ENCODE measurements at regions not wholly inside any gene's neighbourhood (a gene's known extent, or its start where the extent isn't known, plus 50 kb on each side); places are given as distances from the start of the nearest gene placed in this dataset.

DNA sequence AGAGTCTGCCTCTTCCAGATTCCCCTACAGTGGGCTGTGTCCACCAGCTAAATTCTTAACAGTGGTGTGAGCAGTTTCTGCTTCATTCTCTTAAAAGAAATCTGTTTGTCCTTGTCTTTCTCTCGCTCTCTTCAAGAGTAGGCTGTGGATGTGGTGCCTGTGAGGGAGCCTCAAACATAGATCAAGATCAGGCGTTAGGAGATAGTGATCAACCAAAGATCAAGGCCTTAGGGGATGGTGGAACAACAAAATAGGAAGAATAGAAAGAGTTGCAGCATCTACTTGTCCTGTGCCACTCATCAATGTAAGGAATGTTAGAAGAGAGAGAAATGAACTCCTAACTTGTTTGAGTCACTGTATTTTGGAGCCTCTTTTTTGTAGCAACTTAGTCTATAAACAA is 144.2 kb downstream of the AASDH start:
- in situ Hi-C loops (cut with HindIII; ENCODE audit: low sequenced_read_pairs): no loop called here

DNA sequence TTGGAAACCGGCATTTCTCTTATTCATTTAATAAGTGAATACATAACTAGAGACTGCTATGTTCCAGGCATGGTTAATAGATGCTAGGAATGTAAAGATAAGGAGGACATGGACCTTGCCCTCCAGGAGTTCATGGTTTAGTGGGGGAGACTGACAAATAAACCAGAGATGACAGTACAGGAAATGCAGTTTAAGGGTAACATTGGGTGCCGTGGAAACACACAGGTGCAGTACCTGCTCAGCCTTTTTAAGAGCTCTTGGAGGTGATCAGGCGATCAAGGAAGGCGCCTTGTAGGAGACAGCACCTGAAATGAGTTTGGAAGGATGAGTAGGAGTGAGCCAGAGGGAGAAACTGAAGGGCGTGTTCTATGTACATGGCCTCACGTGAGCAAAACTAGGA is 145.8 kb downstream of the AASDH start:
- in situ Hi-C loops (cut with HindIII; ENCODE audit: low sequenced_read_pairs): no loop called here

DNA sequence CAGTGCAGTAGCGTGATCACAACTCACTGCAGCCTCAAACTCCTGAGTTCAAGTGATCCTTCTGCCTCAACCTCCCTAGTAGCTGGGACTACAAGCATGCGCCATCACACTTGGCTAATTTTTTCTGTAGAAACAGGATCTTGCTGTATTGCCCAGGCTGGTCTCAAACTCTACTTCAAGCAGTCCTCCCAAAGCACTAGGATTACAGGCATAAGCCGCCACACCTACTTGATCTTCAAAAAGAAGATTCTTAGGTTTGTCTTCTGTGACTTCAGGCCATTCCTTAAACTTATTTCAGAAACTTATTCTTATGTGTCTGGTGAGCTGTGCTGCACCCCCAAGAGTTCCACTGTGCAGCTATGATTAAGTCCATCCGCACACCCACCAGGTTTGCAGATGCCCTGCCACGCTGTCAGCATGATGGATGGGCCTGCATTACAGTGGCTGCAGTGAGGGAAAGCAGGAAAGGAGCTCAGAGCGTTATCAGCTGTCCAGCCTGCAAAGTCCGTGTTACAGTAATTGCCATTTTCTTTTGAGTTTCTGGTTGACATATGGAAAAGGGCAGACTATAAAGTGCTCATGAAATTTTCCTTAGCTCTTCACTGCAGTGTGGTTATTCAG is 146.6 kb downstream of the AASDH start:
- in situ Hi-C loops (cut with HindIII; ENCODE audit: low sequenced_read_pairs): no loop called here

DNA sequence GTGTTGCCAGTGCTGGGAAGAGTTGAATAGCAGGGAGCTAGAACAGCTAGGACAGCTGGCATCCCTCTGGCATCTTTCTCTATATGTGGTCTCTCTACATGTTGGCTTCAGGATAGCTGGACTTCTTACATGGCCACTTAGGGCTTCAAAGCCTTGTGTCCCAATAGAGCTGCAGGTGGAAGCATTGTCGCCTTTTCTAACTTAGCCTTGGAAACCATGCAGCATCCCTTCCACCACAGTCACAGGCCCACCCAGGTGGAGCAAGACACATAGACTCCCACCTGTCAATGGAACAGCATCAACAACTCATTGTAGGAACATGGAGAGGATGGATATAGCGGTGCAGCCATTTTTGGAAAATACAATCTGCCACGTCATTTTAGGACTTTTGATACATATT is 149.0 kb downstream of the AASDH start:
- in situ Hi-C loops (cut with HindIII; ENCODE audit: low sequenced_read_pairs): no loop called here

DNA sequence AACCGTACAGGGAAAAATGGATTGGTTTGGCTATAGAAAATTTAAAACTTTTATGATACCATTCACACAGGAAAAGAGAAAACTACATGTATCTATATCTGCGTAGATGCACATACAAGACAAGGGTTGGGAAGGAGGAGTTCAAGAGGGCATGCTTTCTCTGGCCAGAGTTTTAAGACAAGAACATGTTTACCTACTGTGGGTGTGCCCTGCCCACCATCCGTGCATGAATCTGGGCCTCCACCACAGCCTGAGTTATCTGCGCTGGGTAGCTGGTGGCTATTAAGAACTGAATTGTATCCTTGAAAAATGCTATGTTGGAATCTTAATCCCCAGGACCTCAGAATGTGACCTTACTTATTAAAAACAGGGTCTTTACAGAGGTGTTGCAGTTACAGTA is 151.6 kb downstream of the AASDH start:
- in situ Hi-C loops (cut with HindIII; ENCODE audit: low sequenced_read_pairs): no loop called here

DNA sequence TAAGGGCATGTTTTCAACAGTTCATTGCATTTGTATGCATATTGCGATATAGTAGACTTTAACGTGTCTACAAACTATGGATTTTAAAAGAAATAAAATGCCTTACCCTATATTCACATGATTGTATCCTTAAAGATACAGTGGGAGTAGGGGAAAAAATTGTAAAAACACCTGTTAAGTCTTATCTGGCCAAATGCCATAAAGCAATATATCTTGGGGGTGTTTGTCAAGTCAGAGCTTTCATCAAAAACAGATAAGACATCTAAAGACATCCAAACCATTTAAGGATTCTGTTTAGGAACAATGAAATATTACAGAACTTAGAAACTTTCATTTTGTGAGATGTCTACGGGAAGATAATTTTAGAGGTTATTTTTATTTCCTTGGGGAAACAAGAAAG is 152.3 kb downstream of the AASDH start:
- in situ Hi-C loops (cut with HindIII; ENCODE audit: low sequenced_read_pairs): no loop called here

DNA sequence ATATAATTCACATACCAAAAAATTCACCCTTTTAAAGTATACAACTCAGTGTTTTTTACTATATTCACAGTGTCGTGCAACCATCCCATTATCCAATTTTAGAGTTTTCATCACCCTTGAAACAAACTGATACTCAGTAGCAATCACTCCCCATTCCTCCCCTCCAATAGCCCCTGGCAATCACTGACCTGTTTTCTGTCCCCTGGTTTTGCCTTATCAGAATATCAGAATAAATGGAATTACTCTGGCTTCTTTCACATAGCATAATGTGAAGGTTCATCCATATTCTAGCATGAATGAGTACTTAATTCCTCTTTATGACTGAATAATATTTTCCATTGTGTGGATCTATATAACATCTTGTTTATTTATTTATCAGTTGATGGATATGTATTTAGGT is 153.2 kb downstream of the AASDH start:
- in situ Hi-C loops (cut with HindIII; ENCODE audit: low sequenced_read_pairs): no loop called here

DNA sequence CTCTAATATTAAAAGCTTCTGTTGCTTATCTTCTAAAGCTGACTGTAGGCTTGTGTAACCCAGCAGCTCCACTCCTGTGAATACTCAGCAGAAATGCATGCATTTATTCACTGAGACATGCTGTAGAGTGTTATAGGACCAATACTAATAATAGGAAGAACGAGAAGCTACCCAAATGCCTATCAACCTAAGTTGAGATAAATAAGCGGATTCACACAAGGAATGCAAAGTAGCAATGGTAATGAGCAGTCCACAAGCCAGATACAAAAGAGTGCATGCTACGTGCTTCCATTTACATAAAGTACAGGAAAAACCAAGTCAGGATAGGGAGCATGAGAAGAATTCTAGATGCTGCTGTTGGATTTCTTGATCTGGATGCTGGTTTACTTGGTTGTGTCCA is 155.9 kb downstream of the AASDH start:
- in situ Hi-C loops (cut with HindIII; ENCODE audit: low sequenced_read_pairs): no loop called here

DNA sequence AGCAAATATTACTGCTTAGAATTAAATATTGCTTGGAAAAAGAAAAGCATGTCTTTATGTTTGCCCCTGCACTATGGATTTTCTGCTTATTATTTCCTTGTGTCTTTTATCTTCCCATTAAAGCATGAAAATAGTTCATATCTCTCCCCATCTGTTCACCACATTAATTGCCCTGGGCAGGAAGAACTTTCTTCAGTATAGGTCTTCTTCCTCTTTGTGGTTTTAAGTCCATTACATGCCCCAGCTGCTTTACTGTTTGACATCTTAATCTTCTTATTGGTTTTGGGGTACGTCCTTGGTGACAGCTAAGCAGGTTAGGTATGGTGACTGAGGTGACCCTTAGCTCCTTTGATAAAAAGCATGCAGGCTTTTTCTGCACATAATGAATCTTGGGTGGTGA is 157.3 kb downstream of the AASDH start:
- in situ Hi-C loops (cut with HindIII; ENCODE audit: low sequenced_read_pairs): no loop called here

DNA sequence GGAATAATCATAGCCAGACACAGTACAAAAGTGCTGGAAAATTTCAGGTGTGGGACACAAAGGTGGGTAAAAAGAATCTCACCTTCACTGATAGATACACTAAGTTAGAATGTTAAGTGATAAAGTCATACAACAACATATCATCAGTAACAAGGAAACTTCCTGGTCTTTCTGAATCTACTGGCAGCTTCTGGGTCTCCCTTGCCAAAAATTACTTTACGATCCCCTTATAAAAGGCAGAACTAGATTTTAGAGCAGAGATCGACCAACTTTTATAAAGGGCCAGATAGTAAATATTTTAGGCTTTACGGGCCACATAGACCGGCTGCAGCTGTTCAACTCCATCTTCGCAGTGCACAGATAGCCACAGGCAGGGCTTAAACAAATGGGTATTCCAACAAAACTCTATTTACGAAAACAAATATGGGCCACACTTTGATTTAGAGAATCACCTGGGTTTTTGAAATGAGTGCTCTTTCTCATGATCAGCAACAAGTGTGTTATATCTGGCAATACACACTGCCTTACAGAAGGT is 159.9 kb downstream of the AASDH start:
- in situ Hi-C loops (cut with HindIII; ENCODE audit: low sequenced_read_pairs): no loop called here

DNA sequence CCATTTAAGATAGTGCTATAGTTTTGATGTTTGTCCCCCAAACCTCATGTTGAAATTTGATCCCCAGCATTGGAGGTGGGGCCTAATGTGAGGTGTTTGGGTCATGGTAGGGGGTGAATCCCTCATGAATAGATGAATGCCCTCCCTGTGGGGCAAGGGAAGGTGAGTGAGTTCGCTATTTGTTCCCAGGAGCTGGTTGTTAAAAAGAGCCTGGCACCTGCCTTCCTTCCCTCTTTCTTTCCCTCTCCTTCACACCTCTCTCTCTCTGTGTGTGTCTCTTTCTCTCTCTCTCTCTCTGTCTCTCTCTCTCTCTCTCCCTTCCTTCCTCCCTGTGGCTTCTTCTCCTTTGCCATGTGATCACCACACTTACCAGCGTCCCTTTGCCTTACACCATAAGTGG is 160.7 kb downstream of the AASDH start:
- in situ Hi-C loops (cut with HindIII; ENCODE audit: low sequenced_read_pairs): no loop called here

DNA sequence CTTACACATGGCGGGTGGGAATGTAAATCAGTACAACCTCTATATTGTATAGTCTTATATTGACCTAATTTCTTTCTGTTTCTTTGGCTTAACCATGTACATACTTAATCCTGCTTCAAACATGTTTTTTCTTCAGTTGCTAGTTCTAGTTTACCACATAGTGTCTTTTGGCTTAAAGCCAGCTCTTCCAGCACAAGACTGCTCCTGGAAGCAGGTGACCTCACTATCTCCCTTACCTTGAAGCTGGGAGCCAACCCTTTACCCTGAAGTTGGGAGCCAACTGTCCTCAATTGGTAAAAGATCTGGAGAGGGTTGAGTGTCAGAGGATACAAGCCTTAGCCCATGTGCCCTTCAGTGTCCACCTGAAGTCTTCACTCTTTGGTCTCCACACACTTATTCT is 162.7 kb downstream of the AASDH start:
- in situ Hi-C loops (cut with HindIII; ENCODE audit: low sequenced_read_pairs): no loop called here

DNA sequence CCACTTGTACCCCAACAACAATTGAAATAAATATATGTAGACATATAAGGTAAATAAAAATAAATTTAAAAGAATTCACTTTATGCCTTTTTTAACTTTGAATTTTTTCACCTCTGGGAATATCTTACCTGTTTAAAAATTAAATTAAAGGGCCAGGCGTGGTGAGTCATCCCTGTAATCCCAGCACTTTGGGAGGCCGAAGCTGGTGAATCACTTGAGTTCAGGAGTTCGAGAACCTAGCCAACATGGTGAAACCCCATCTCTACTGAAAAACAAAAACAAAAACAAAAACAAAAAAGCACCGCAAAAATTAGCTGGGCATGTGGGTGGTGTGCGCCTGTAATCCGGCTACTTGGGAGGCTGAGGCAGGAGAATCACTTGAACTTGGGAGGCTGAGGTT is 164.8 kb downstream of the AASDH start:
- in situ Hi-C loops (cut with HindIII; ENCODE audit: low sequenced_read_pairs): no loop called here

DNA sequence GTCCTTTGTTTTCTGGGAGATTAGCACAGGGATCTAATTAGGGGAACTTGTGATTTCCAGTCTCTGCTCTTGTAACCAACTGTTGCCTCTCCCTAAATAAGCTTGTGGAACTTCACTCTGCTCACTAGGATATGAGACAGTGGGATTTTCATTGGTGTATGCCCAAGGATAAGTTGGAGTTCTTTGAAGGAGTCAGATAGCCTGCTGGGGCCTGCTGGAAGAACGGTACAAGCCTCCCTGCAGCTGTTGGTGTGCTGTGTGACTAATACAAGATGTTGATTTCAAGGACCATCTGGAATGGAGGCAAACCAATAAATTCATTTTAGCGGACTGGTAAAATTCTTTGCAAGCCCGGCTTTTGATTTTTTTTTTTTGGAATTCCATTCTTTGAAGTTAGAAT is 167.0 kb downstream of the AASDH start:
- in situ Hi-C loops (cut with HindIII; ENCODE audit: low sequenced_read_pairs): no loop called here

DNA sequence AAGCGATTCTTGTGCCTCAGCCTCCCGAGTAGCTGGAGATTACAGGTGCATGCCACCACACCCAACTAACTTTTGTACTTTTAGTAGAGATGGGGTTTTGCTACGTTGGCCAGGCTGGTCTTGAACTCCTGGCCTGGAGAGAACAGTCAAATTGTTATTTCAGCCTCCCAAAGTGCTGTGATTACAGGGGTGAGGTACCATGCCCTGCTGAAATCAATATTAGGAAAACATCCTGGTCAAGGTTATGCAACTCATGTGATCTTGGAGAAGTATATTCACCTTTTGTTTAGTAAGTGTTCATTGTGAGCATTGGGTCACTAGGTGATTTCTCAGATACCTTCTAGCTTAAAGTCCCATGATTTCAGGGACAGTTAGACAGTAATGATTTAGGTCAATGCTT is 167.8 kb downstream of the AASDH start:
- in situ Hi-C loops (cut with HindIII; ENCODE audit: low sequenced_read_pairs): no loop called here

DNA sequence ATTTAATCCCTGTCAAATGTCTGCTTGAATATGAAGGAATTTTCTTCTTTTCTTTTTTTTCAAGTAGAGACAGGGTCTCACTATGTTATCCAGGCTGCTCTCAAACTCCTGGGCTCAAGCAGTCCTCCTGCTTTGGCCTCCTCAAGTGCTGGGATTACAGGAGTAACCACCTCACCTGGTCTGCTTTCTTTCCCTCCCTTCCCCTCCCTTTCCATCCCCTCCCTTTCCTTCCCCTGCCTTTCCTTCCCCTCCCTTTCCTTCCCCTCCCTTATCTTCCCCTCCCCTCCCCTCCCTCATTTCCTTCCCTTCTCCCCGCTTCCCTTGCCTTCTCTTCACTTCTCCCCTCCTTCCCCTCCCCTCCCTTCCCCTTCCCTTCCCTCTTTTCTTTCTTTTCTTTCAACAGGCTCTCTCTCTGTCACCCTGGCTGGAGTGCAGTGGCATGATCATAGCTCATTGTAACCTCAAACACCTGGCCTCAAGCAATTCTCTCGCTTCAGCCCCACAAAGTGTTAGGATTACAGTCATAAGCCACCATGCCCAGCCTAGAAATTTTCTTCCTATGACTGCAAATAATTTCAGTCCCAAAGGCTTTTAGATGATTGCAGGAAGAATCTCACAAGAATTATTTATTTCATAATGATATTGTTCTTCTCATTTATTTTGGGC is 168.9 kb downstream of the AASDH start:
- in situ Hi-C loops (cut with HindIII; ENCODE audit: low sequenced_read_pairs): no loop called here

DNA sequence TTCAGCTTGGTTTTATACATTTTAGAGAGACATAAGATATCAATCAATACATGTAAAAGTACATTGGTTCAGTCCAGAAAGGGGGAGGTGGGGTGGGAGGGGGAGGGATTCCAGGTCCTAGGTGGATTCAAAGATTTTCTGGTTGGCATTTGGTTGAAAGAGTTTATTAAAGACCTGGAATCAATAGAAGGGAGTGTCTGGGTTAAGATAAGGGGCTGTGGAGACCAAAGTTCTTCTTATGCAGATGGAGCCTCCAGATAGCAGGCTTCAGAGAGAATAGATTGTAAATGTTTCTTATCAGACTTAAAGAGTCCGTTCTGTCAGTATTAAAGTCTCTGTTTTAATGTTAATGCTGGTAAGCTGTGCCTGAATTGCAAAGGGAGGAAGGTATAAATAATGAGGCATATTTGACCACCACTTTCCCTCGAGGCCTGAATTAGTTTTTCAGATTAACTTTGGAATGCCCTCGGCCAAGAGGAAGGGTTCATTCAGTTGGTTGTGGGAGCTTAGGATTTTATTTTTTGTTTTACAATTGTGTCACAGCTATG is 169.9 kb downstream of the AASDH start:
- in situ Hi-C loops (cut with HindIII; ENCODE audit: low sequenced_read_pairs): no loop called here

DNA sequence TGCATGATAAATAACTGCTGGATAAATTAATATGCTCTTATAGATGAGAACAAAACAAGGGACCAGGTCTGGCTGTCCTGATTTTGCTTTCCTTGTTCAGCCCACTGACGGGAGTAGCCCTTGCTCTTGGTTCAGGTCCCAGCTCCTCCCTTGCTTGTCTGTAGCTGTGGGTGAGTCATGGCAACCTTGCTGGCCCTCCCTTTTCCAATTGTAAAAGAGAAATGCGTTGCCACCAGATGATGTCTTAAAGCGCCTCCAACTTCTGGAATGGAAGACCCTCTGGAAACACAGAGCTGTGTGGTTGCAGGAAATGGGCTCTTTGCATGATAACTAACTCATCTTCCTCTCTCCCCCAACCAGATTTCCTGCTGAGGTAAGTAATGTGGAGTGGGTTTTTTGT is 171.4 kb downstream of the AASDH start:
- in situ Hi-C loops (cut with HindIII; ENCODE audit: low sequenced_read_pairs): no loop called here

DNA sequence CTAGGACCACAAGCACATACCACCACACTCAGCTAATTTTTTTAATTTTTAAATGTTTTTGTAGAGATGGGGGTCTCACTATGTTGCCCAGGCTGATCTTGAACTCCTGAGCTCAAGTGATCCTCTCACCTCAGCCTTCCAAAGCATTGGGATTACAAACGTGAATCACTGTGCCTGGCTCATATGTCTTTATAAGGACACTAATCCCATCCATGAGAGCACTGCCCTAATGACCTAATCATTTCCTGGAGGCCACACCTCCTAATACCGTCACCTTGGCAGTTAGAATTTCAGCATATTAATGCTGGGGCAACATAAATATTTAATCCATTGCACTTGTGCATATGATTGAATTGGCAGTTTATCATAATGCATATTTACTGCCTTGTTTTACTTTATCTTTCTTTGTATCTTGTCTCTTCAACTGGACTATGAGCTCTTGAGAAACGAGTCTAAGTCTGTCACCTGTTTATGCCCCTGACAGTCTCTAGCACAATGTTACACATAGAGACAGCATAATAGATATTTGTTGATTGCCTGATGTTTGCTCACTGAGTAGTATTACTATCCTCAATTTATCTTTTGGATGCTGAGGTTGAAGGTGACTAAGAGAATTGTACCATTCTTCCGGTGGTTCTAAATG is 172.0 kb downstream of the AASDH start:
- in situ Hi-C loops (cut with HindIII; ENCODE audit: low sequenced_read_pairs): no loop called here

DNA sequence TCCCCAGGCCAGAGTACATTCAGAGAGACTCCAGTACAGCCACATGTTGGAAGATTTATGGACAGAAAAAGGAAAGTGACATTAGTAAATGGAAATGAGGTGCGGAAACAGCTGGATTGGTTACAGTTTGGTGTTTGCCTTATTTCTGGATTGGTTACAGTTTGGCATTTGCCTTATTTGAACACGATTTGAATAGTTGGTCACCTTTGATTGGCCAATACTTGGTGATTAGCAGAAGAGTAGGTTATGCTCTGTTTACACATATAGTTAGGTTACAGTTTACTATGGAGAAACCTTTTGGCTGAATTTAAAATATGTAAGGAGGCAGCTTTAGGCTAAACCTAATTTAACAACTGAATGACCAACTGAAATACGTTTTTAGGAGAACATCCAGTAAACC is 173.7 kb downstream of the AASDH start:
- in situ Hi-C loops (cut with HindIII; ENCODE audit: low sequenced_read_pairs): no loop called here

DNA sequence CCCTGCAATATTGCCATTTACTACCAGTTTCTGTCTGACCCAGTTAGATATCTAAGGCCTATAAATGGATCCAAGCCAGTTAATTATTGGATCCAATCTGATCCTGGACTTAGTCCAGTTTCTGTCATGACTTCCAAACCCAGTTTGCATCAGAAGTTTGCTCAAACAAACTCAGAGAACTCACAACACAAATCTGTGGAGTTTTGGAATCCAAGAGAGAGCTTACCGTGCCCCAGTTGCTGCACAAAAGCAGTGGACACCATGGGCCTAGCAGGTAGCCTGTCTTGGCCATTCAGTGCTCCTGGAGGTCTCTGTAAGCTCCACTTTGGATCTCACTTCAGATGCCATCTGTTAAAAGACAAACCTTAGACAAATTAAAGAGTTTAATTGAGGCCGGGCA is 174.5 kb downstream of the AASDH start:
- in situ Hi-C loops (cut with HindIII; ENCODE audit: low sequenced_read_pairs): no loop called here

DNA sequence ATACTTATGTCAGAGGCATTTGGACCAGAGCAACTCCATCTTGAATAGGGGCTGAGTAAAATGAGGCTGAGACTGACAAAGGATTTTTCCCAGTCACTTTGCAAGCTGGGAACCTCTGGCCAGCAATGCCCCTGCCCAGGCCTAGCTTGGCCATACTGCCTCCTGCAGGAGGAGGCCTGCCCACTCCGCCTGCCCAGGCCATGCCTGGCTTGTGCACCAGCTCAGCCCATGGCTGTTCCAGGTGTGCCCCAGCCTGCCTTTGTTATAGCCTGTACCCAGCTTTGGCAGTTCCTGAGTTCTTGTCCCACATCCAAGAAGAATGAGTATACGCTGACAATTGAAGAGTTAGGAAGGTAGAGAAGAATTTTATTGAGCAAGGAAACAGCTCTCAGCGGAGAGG is 176.1 kb downstream of the AASDH start:
- in situ Hi-C loops (cut with HindIII; ENCODE audit: low sequenced_read_pairs): no loop called here
